HFFc6 (cell line): ENCODE measurements at regions not wholly inside any gene's neighbourhood (a gene's known extent, or its start where the extent isn't known, plus 50 kb on each side); places are given as distances from the start of the nearest gene placed in this dataset.

Source experiments
- DNase-seq: peaks from one replicate; pipeline ENCODE4 v3.0.0-alpha.2; 2018
- H3K27ac Mint-ChIP-seq: 2 replicates; pipeline ENCODE4 v1.8.0; 2020; ENCODE audit warnings: mild to moderate bottlenecking, mixed read lengths
- H3K27me3 Mint-ChIP-seq: 2 replicates; pipeline ENCODE4 v1.8.0; 2021; ENCODE audit warnings: mild to moderate bottlenecking, moderate library complexity, mixed read lengths; ENCODE audit not compliant: insufficient read depth
- H3K36me3 Mint-ChIP-seq: 2 replicates; pipeline ENCODE4 v1.8.0; 2021; ENCODE audit warnings: low read depth, mixed read lengths
- H3K4me1 Mint-ChIP-seq: 2 replicates; pipeline ENCODE4 v1.8.0; 2020; ENCODE audit warnings: low read depth, mixed read lengths
- H3K4me3 Mint-ChIP-seq: 2 replicates; pipeline ENCODE4 v1.8.0; 2020; ENCODE audit warnings: mild to moderate bottlenecking, moderate library complexity, mixed read lengths
- H3K9me3 Mint-ChIP-seq: 2 replicates; pipeline ENCODE4 v1.8.0; 2020; ENCODE audit warnings: mild to moderate bottlenecking, mixed read lengths
- TF ChIP-seq, protein P1 (sequence below): fragments of 200-600 bp; sonication (generic); IDR thresholded peaks from 2 replicates; pipeline ENCODE4 v1.5.0; 2021; ENCODE audit warnings: antibody characterized with exemption, mild to moderate bottlenecking

DNA sequence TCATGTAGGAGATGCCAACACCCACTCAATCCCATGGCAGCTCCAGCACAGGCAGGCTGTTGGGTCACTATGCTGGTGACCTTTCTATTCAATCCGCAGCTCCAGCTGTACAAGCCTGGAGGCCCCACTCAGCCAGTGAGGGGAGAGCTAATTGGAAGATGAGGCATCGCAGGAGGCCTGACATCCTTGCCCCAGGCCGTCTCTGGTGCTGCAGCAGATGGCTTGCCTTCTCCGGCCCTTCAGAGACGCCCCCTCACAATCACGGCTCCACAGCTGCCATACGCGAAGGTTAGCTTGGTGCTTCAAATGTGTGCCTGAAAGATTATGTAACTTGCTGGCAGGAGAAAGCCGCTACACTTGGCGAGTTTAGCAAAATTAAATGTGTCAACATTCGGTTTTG lies 104.2 kb upstream of the CLSTN2 start:
- no peak for DNase-seq
- Mint-ChIP-seq H3K27me3 (peaks cover 2% of the 10 kb centered on the region; the same call in 1 of the 2 replicates), H3K9me3 (peaks cover 49% of the 10 kb centered on the region), H3K27ac (no peak overlapping the region), H3K4me3 (no peak overlapping the region), H3K4me1 (no peaks in the 10 kb centered on the region), H3K36me3 (no peaks in the 10 kb centered on the region)
- TF ChIP-seq, protein P1, sequence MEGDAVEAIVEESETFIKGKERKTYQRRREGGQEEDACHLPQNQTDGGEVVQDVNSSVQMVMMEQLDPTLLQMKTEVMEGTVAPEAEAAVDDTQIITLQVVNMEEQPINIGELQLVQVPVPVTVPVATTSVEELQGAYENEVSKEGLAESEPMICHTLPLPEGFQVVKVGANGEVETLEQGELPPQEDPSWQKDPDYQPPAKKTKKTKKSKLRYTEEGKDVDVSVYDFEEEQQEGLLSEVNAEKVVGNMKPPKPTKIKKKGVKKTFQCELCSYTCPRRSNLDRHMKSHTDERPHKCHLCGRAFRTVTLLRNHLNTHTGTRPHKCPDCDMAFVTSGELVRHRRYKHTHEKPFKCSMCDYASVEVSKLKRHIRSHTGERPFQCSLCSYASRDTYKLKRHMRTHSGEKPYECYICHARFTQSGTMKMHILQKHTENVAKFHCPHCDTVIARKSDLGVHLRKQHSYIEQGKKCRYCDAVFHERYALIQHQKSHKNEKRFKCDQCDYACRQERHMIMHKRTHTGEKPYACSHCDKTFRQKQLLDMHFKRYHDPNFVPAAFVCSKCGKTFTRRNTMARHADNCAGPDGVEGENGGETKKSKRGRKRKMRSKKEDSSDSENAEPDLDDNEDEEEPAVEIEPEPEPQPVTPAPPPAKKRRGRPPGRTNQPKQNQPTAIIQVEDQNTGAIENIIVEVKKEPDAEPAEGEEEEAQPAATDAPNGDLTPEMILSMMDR: no peak

DNA sequence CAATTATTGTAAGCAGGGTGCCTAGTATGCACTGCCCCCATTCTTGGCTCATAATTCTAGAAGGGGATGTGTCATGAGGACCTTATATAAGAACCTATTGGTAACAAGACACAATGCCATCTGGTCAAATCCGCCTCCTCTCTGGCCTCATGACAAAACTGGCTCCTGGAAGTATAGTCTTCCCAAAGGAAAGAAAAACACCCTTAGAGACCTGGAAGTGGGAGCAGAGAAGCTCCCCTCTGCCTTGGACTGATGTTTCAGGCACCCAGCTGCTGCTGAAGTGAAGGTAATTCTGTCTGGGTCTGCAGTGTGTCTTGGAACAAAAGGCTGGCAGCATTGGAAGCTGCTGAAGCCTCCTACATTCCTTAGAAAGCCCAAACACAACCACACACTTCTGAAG lies 107.2 kb upstream of the CLSTN2 start:
- Mint-ChIP-seq H3K27me3 (peaks cover 2% of the 10 kb centered on the region; the same call in 1 of the 2 replicates), H3K4me3 (no peak overlapping the region)

DNA sequence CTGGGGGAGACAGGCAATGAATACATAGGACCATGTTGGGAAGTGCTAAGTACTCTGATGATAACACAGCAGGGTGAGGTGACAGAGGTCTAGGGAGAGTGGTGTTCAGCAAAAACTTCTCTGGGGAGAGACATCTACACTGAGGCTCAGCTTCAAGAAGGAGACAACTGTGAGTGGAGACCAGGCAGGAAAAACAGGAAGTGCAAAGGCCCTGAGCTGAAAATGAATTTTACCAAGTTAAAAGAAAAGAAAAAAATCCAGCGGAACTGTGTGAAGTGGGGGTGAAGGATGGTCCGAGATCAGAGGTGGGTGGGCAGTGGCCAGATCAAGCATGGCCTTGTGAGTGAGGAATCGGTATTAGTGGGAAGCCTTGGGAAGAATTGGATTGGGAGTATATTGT lies 110.1 kb upstream of the CLSTN2 start:
- TF ChIP-seq, protein P1: no peak
- no peak for DNase-seq
- no peaks in the 10 kb centered on the region; the same call in 1 of the 2 replicates for H3K27me3 Mint-ChIP-seq
- no peak overlapping the region for H3K27ac Mint-ChIP-seq
- H3K4me3 Mint-ChIP-seq: no peak overlapping the region
- no peaks in the 10 kb centered on the region for H3K36me3 Mint-ChIP-seq
- peaks cover 51% of the 10 kb centered on the region for H3K9me3 Mint-ChIP-seq
- H3K4me1 Mint-ChIP-seq: no peaks in the 10 kb centered on the region

More for the DNA sequence above, 107.2 kb upstream of the CLSTN2 start:
- H3K27ac Mint-ChIP-seq: no peak overlapping the region
- no peaks in the 10 kb centered on the region for H3K36me3 Mint-ChIP-seq
- DNase-seq: no peak
- no peaks in the 10 kb centered on the region for H3K4me1 Mint-ChIP-seq
- TF ChIP-seq, protein P1: no peak
- H3K9me3 Mint-ChIP-seq: peaks cover 48% of the 10 kb centered on the region

DNA sequence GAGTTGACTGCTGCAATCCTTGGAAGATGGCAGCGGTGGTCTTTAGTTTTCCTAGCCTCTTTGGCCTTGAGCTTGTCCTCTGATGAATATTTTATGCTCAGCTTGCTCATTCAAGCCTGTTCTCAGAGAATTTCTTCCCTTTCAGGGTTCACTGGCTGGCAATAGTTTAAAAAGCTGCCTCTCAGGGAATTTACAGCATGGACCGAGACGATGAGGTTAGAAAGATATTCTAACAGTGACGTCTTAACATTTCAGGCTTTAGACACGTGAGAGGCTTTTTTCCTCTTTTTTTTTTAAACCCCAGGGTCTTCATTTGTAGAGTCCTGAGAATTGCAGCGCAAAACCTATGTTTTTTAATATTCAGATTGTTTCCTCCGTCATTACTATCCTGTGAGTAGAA lies 120.3 kb upstream of the CLSTN2 start:
- DNase-seq: no peak
- Mint-ChIP-seq H3K4me3 (no peak overlapping the region), H3K36me3 (no peaks in the 10 kb centered on the region), H3K27ac (no peak overlapping the region), H3K9me3 (peaks cover 36% of the 10 kb centered on the region), H3K27me3 (no peaks in the 10 kb centered on the region; the same call in 1 of the 2 replicates), H3K4me1 (no peaks in the 10 kb centered on the region)
- TF ChIP-seq, protein P1: no peak

DNA sequence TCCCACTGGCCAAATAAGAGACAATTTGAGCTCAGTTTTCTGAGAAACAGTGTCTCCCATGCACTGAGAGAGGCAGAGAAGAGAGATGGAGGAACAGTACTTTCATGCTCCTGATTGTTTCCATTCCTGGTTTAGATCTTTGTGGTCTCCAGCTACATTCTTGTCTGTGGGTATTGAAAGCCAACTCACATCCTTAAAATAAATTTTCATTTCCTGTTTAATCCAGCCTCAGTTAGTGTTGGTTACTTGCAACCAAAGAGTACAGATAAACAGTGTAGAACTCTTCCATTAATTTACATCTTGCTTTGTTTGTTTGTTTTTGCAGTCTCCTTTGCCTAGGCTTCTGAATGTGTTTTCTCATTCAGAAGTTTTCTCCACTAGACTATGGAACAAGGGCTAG lies 123.7 kb upstream of the CLSTN2 start:
- no peak overlapping the region for H3K27ac Mint-ChIP-seq

More for the DNA sequence above, 123.7 kb upstream of the CLSTN2 start:
- no peaks in the 10 kb centered on the region for H3K27me3 Mint-ChIP-seq
- no peaks in the 10 kb centered on the region for H3K36me3 Mint-ChIP-seq
- H3K4me1 Mint-ChIP-seq: no peaks in the 10 kb centered on the region
- H3K9me3 Mint-ChIP-seq: peaks cover 31% of the 10 kb centered on the region
- DNase-seq: no peak
- TF ChIP-seq, protein P1: no peak
- H3K4me3 Mint-ChIP-seq: no peak overlapping the region
